LNCaP clone FGC (cell line): ENCODE measurements at regions not wholly inside any gene's neighbourhood (a gene's known extent, or its start where the extent isn't known, plus 50 kb on each side); places are given as distances from the start of the nearest gene placed in this dataset.

ENCODE experiments used
- DNase-seq: peaks from one replicate; pipeline ENCODE4 v3.0.0-alpha.2; 2011; ENCODE audit warnings: low read depth
- H3K4me3 ChIP-seq: 2 replicates; pipeline ENCODE4 v1.5.1; 2011; ENCODE audit warnings: mild to moderate bottlenecking, low read depth, low read length, control low read depth
- CTCF ChIP-seq: IDR thresholded peaks from 2 replicates; pipeline ENCODE4 v1.5.1; 2012; ENCODE audit warnings: mild to moderate bottlenecking; ENCODE audit not compliant: control insufficient read depth, insufficient read depth; ENCODE audit errors: extremely low read depth

DNA sequence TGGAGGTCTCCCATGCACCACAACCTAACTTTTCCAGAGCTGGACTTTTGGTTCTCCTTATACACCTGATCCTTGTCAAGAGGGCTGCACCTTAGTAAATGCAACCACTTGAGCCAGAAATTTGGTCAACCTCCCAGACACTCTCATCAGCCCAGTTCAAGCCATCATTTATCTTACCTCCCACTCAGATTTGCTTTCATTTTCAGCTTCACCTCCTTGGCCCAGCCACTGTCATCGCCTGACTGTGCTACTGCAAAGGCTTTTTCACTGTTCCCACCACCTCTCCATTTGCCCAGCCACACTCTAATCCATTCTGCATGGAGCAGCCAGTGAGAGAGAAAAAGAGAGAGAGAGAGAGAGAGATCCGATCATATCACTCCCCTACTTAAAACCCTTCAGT, 112.4 kb upstream of the DDX18 start:
- no peak for TF ChIP-seq CTCF
- DNase-seq, result no peak
- H3K4me3 ChIP-seq, result no peak overlapping the region

GRCh38 chr2:117703858-117704257, 110.6 kb upstream of the DDX18 start:
- no peak for TF ChIP-seq CTCF
- DNase-seq, result no peak
- H3K4me3 ChIP-seq, result no peak overlapping the region

- DNase-seq, result no peak
- no peak for TF ChIP-seq CTCF
- H3K4me3 ChIP-seq, result no peak overlapping the region
Observed at GRCh38 chr2:117704818-117705217, 109.7 kb upstream of the DDX18 start.

- no peak for TF ChIP-seq CTCF
- DNase-seq, result no peak
- H3K4me3 ChIP-seq, result no peak overlapping the region
Observed at GRCh38 chr2:117707874-117708273, 106.6 kb upstream of the DDX18 start.

DNA sequence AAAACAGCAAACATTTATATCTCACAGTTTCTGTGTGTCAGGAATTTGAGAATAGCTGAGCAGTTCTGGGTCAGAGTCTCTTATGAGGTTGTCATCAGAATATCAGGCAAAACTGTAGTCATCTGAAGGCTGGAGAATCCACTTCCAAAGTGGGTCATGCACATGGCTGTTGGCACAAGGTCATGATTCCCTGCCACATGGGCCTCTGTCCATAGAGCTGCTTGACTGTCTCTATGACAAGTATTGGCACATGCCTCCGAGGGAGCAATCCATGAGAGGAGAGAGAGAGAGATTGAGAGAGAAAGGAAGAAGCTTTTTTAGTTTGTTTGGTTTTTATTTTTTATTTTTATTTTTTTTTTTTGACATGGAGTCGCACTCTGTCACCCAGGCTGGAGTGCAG, 101.8 kb upstream of the DDX18 start:
- H3K4me3 ChIP-seq, result no peak overlapping the region
- no peak for TF ChIP-seq CTCF
- no peak for DNase-seq

- no peak for TF ChIP-seq CTCF
- no peak for DNase-seq
- no peak overlapping the region for H3K4me3 ChIP-seq
Observed at GRCh38 chr2:117714110-117714509, 100.4 kb upstream of the DDX18 start.

- H3K4me3 ChIP-seq, result no peak overlapping the region
- DNase-seq, result no peak
- TF ChIP-seq CTCF, result no peak
Observed at GRCh38 chr2:117714745-117715417, 99.6 kb upstream of the DDX18 start.
